ENCODE measurements at regions not wholly inside any gene's neighbourhood (a gene's known extent, or its start where the extent isn't known, plus 50 kb on each side); places are given as distances from the start of the nearest gene placed in this dataset.
A peak's percentile ranks its signal among the peaks of the same experiment; 100 is the strongest.

GRCh38 chr3:21331321-21331720, 419.7 kb downstream of the ZNF385D start:
- H3K27ac Mint-ChIP-seq (ENCODE audit: low read depth, unreplicated experiment), result no peak overlapping the region
- peaks cover 23% of the 10 kb centered on the region for H3K4me1 Mint-ChIP-seq (ENCODE audit: insufficient read depth, unreplicated experiment)
- H3K4me3 Mint-ChIP-seq (ENCODE audit: unreplicated experiment), result no peak overlapping the region
- no peaks in the 10 kb centered on the region for H3K9me3 Mint-ChIP-seq (ENCODE audit: unreplicated experiment)
- POLR2A ChIA-PET, result interaction anchor here (0.7 kb wide), 1 partner anchor 326 kb away, joined by 3 read pairs; no protein-coding TSS in a partner anchor
- intact Hi-C loops (cut with micrococcal nuclease), result no loop called here
- no peaks in the 10 kb centered on the region for H3K36me3 Mint-ChIP-seq (ENCODE audit: insufficient read depth, unreplicated experiment)
- no peak for DNase-seq (ENCODE audit: unreplicated experiment)
- CTCF ChIA-PET, result no interaction called here
- TF ChIP-seq, protein P1, sequence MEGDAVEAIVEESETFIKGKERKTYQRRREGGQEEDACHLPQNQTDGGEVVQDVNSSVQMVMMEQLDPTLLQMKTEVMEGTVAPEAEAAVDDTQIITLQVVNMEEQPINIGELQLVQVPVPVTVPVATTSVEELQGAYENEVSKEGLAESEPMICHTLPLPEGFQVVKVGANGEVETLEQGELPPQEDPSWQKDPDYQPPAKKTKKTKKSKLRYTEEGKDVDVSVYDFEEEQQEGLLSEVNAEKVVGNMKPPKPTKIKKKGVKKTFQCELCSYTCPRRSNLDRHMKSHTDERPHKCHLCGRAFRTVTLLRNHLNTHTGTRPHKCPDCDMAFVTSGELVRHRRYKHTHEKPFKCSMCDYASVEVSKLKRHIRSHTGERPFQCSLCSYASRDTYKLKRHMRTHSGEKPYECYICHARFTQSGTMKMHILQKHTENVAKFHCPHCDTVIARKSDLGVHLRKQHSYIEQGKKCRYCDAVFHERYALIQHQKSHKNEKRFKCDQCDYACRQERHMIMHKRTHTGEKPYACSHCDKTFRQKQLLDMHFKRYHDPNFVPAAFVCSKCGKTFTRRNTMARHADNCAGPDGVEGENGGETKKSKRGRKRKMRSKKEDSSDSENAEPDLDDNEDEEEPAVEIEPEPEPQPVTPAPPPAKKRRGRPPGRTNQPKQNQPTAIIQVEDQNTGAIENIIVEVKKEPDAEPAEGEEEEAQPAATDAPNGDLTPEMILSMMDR (IDR thresholded peaks at IDR 0.05; ENCODE audit: unreplicated experiment), result no peak
- H3K27me3 Mint-ChIP-seq (ENCODE audit: insufficient read depth, unreplicated experiment), result no peaks in the 10 kb centered on the region
- no TSS peak for BruUV-seq (replicated peaks)

GRCh38 chr3:21330293-21330692, 420.7 kb downstream of the ZNF385D start:
- TF ChIP-seq, protein P1 (IDR thresholded peaks at IDR 0.05; ENCODE audit: unreplicated experiment), result no peak
- peak overlapping the region; percentile 66 for H3K4me3 Mint-ChIP-seq (ENCODE audit: unreplicated experiment)
- no peaks in the 10 kb centered on the region for H3K36me3 Mint-ChIP-seq (ENCODE audit: insufficient read depth, unreplicated experiment)
- H3K9me3 Mint-ChIP-seq (ENCODE audit: unreplicated experiment), result no peaks in the 10 kb centered on the region
- BruUV-seq (replicated peaks), result no TSS peak
- H3K4me1 Mint-ChIP-seq (ENCODE audit: insufficient read depth, unreplicated experiment), result peaks cover 23% of the 10 kb centered on the region
- CTCF ChIA-PET, result interaction anchor here (1.3 kb wide), 1 partner anchor 313 kb away, joined by 4 read pairs; no protein-coding TSS in a partner anchor
- peak; percentile 49 for DNase-seq (ENCODE audit: unreplicated experiment)
- intact Hi-C loops (cut with micrococcal nuclease), result no loop called here
- POLR2A ChIA-PET, result interaction anchor here (1.2 kb wide), 1 partner anchor 56 kb away, joined by 4 read pairs; no protein-coding TSS in a partner anchor
- peak overlapping the region; percentile 43 for H3K27ac Mint-ChIP-seq (ENCODE audit: low read depth, unreplicated experiment)
- no peaks in the 10 kb centered on the region for H3K27me3 Mint-ChIP-seq (ENCODE audit: insufficient read depth, unreplicated experiment)

GRCh38 chr3:21328711-21329390, 422.2 kb downstream of the ZNF385D start:
- no peak overlapping the region for H3K27ac Mint-ChIP-seq (ENCODE audit: low read depth, unreplicated experiment)
- CTCF ChIA-PET, result interaction anchor here (0.6 to 1.0 kb wide), 4 partner anchors 38 to 799 kb away, joined by 3 to 4 read pairs (median 3); no protein-coding TSS in a partner anchor
- POLR2A ChIA-PET, result interaction anchor here (0.7 kb wide), 1 partner anchor 260 kb away, joined by 3 read pairs; no protein-coding TSS in a partner anchor
- no peak for DNase-seq (ENCODE audit: unreplicated experiment)
- H3K36me3 Mint-ChIP-seq (ENCODE audit: insufficient read depth, unreplicated experiment), result no peaks in the 10 kb centered on the region
- TF ChIP-seq, protein P1 (IDR thresholded peaks at IDR 0.05; ENCODE audit: unreplicated experiment), result no peak
- H3K4me1 Mint-ChIP-seq (ENCODE audit: insufficient read depth, unreplicated experiment), result peaks cover 23% of the 10 kb centered on the region
- no TSS peak for BruUV-seq (replicated peaks)
- H3K9me3 Mint-ChIP-seq (ENCODE audit: unreplicated experiment), result no peaks in the 10 kb centered on the region
- H3K27me3 Mint-ChIP-seq (ENCODE audit: insufficient read depth, unreplicated experiment), result no peaks in the 10 kb centered on the region
- H3K4me3 Mint-ChIP-seq (ENCODE audit: unreplicated experiment), result no peak overlapping the region
- intact Hi-C loops (cut with micrococcal nuclease), result no loop called here

DNA sequence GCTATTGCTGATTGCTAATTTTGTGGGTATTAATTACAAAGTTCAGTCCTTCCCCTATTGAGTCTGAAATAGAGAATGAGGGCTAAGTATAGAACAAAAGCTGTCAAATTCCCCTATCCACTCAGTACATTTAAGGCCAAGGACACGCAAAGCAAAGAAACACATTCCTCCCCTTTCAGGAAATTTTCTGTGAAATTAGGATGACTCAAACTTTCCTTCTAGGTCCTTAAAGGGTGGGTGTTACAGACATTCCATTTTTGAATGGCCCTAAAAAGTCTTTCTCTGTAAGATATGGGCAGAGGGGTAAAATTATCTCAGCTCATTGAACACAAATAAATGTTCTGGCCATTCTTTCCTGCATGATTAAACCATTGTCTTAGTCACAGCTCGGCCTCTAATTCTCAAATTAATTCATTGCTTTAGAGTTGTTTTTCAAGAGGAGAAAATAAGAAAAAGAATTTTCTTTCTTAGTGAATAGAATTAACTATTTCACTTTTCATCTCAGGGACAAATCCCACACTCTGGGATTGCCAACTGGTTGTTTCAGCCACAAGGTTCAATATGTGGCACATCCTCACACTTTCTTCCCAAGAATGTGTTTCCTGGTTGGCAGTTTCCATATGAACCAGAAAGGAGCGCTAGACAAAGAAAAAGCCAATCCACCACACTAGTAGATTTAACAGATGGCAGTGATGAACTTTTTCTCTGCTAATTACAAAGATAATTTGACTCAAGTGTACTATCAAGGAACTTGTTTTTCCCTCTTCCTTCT, 424.1 kb downstream of the ZNF385D start:
- ChIA-PET POLR2A (no interaction called here), CTCF (interaction anchor here (0.6 kb wide), 1 partner anchor 80 kb away, joined by 4 read pairs; no protein-coding TSS in a partner anchor)
- BruUV-seq (replicated peaks), result no TSS peak
- intact Hi-C loops (cut with micrococcal nuclease), result no loop called here
- TF ChIP-seq, protein P1 (IDR thresholded peaks at IDR 0.05; ENCODE audit: unreplicated experiment), result no peak
- Mint-ChIP-seq H3K27me3 (ENCODE audit: insufficient read depth, unreplicated experiment) (no peaks in the 10 kb centered on the region), H3K4me3 (ENCODE audit: unreplicated experiment) (no peak overlapping the region), H3K27ac (ENCODE audit: low read depth, unreplicated experiment) (no peak overlapping the region), H3K4me1 (ENCODE audit: insufficient read depth, unreplicated experiment) (peaks cover 23% of the 10 kb centered on the region), H3K9me3 (ENCODE audit: unreplicated experiment) (no peaks in the 10 kb centered on the region), H3K36me3 (ENCODE audit: insufficient read depth, unreplicated experiment) (no peaks in the 10 kb centered on the region)
- no peak for DNase-seq (ENCODE audit: unreplicated experiment)
